ENCODE measurements at regions not wholly inside any gene's neighbourhood (a gene's known extent, or its start where the extent isn't known, plus 50 kb on each side); places are given as distances from the start of the nearest gene placed in this dataset.

DNA sequence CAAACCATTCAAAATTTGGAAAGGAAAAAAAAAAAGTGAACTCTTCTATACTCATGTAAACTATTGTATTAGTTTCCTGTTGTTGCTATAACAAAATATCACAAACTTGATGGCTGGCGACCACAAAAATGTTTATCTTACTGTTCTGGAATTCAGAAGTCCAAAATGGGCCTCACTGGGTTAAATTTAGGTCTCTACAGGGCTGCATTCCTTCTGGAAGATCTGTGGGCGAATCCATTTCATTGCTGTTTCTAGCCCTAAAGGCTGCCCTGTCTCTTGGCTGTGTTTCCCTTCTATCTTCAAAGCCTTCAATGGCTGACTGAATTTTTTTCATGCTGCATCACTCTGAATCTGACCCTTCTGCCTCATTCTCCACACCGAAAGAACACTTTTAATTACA is 105.1 kb upstream of the NAV3 start:
- intact Hi-C loops (cut with DNase I) = loop anchor here in 1 of 2 donors (1.0 kb wide), 1 partner anchor 200 kb away; no protein-coding TSS in a partner anchor

DNA sequence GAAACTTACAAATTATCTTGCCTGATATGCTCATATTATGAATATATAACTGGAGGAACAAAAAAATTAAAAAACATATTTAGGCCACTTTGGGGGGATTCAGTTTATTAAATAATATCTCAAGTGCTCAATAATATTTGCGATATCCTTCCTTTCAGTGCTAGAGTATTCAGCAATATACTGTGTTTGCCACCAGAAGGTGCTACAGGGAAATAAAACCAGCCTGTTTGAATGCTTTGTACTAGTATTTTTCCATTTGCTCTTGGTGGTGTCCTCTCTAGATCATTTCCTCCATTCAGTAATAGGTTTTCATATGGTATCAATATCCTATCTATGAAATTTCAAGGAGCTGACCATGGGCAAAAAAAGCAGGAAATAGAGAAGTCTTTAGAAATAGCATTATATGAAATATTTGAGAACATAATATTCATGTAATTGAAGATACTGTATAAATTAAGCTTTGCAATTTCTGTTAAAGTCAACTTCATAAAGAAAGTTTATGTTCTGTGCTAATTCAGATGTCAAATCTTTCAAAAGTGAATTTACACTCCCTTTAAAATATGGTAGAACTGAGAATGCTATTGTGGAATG is 106.2 kb upstream of the NAV3 start:
- ATAC-seq (peak; percentile 58 to 61), DNase-seq (no peak)
- intact Hi-C loops (cut with DNase I) = loop anchor here in 1 of 2 donors (5.0 kb wide), 1 partner anchor 203 kb away; no protein-coding TSS in a partner anchor

More for the DNA sequence above, 105.1 kb upstream of the NAV3 start:
- ATAC-seq (no peak), DNase-seq (no peak)

DNA sequence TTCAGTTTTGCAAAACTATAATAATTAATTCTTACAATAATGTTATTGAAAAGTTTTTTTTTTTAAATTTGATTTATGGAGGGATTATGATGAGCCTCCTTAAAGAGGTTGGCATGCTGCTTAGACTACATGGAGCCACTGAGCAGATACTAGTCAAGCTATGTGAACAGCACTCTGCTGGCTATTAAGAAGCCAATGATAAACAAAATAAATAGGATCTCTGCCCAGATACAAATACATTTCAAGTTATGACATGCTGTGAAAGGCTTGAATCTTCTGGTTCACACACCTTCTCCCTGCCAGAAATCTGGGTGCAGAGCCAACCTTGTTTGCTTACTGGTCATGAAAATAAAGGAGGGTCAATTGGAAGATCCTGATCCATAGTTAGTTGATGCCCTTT is 107.4 kb upstream of the NAV3 start:
- no peak for DNase-seq
- intact Hi-C loops (cut with DNase I) = loop anchor here in 1 of 2 donors (5.0 kb wide), 1 partner anchor 204 kb away; no protein-coding TSS in a partner anchor
- no peak for ATAC-seq

DNA sequence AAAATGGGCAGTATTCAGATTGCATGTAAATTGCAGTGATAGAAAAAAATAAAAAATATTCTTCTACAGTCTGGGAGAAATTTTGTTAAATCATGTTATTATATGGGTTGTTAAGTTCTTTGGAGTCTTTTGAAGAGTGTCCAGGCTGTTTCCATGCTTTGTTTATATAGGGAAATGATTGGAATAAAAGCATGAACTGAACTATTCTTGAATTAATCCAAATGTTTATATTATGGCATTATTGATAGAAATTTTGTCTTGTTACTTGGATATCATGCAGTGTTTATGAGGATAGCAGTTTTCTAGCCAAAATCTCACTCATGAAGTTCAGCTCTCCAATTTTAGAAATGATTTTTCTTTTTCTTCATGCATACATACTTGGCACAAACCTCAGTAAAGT is 108.2 kb upstream of the NAV3 start:
- intact Hi-C loops (cut with DNase I) = loop anchor here in 1 of 2 donors (5.0 kb wide), 1 partner anchor 205 kb away; no protein-coding TSS in a partner anchor
- DNase-seq (no peak), ATAC-seq (no peak)

DNA sequence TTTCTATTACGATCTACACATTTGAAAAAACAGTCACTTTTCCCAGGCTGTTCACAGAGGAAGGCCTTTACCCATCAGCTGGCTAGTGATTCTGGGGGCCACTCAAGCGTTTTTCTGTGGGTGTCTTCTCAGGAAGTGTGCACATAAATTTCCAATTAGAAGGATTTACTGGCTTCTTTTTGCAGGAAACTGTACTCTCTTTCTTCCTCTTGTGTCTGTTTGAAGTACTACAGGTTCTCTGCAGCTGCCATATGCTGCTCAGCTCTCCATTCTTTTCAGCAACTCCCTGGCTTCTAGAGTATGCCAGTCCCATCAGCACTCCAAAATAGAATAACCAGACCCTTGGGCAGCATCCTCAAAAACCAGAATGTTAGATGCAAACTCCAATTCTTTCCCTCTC is 110.4 kb upstream of the NAV3 start:
- DNase-seq (no peak), ATAC-seq (no peak)
- intact Hi-C loops (cut with DNase I) = loop anchor here in 1 of 2 donors (5.0 kb wide), 1 partner anchor 207 kb away; no protein-coding TSS in a partner anchor

DNA sequence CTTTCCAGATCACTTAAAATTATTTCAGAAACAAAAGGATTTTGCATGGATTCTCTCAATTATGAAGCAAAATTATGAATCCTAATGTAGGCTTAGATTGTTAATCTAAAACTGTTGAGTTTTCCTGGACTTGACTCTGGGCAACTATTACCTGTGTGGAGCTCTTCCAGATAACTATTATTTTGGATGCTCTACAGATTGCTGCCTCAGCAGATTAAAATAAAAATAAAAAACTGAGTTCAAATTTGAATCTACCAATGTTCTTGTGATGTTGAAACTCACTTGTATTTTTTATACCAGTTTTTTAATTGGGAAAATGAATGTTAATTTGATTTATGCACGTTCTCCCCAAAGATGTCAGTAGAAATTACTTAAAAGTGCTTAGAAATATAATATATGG is 120.5 kb upstream of the NAV3 start:
- intact Hi-C loops (cut with DNase I) = no loop called here
- ATAC-seq (no peak), DNase-seq (no peak)

DNA sequence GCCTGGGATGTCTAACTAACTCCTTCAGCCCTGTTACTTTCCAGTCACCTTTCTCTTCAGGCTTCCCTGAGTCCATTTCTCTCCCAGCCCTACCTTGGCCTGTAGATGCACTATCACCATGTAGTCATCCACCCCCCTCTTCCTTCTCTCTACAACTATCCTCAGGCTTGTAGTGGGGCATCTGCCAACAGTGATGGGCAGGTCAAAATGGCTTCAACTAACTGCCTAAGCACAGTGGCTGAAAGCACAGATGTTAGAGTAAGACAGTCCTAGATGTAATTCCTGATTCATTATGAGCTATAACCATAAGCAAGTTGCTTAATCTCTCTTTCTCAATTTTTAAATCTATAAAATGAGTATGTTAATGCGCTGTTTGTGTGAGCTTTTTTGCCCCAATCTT is 133.6 kb upstream of the NAV3 start:
- DNase-seq (no peak), ATAC-seq (no peak)
- intact Hi-C loops (cut with DNase I) = no loop called here

DNA sequence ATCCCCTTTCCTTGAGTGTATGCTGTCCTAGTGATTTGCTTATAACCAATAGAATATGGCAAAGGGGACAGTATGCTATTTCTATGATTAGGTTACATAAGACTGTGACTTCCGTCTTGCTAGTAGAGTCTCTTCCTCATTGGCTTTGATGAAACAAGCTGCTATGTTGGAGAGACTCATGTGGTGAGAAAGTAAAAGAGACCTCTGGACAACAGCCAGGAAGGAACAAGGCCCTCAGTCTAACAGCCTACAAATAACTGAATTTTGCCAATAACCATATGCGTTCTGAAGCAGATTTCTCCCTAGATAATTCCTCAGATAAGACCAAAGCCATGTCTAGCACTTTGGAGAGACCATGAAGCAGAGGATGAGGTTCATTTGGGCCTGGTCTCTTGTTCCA is 134.5 kb upstream of the NAV3 start:
- no peak for ATAC-seq
- no peak for DNase-seq
- intact Hi-C loops (cut with DNase I) = no loop called here

DNA sequence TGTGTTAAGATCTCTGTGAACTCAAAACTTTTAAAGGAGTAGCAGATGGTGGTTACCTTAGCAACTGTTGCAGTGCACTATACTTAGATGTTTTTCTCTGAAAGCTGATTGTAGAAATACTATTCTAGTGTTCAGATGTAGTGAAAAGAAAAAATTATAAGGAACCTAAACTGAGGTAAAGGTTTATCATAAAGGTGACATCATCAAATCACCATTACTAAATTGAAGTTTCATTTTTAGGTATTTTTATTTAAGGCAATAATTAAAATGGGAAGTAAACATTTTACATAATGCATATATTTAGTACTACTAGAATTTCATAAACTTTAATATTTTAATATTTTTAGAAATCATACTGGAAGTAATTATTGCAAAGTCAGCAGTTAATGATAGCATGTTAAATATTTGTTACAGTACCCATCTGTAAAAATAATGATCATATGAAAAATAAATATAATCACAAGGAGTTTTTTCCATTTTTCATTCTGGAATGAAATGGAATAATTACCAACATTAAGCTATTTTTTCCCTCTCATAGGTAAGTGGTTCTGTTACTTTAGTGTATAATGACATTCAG is 141.1 kb upstream of the NAV3 start:
- ATAC-seq (no peak), DNase-seq (no peak)
- intact Hi-C loops (cut with DNase I) = loop anchor here (10.0 kb wide), 2 partner anchors 375 to 535 kb away; no protein-coding TSS in a partner anchor

DNA sequence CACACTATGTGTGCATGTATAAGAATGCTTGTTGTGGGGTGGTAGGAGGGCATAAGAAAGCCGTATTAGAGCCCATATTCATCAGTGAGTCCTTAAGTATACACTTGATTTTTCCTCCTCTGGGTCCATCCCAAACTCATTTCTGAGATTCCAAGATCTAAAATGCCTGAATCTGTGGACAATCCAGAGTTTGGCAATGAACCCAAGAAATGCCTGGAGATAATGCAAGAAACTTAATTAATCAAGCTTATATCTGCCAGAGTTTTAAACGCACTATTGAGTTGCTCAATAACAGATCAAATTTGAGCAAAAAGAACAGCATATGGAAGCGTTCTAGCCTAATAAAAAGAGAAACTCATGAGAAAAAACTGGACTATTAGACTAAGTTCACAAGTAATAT is 143.4 kb upstream of the NAV3 start:
- DNase-seq (no peak), ATAC-seq (no peak)
- intact Hi-C loops (cut with DNase I) = loop anchor here (10.0 kb wide), 2 partner anchors 373 to 533 kb away; no protein-coding TSS in a partner anchor

DNA sequence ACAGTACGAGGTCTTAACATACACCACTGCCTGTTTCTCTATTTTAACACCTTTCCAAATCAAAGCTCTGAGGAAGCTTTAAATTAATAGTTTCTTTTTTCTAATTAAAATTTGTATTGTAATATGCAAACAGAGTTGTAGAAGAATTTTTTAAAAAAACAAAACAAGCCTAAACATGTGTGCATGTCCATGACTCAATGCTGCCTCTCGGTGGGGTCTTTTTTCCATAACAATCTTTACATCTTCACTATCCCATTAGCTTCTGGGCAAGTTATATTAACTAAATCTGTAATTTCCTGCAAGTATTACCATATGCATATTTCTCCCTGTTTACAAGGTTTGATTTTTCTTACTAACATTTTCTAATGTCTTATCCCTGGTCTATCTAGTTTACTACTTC is 143.9 kb upstream of the NAV3 start:
- DNase-seq (no peak), ATAC-seq (no peak)
- intact Hi-C loops (cut with DNase I) = loop anchor here (10.0 kb wide), 2 partner anchors 372 to 532 kb away; no protein-coding TSS in a partner anchor

DNA sequence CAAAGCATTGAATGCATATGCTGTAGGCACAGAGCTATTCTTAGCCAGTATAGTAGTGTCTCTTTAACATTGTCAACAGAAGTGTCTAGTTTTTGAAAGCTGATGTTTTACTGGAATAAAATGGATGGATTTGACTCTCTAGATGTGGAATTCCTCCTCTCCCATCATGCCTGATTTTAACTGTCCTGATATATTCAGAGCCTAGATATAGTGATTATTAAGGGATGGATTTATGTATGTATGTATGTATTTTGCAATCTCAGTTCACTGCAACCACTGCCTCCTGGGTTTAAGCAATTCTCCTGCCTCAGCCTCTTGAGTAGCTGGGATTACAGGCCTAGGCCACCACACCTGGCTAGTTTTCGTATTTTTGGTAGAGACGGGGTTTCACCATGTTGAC is 144.8 kb upstream of the NAV3 start:
- intact Hi-C loops (cut with DNase I) = loop anchor here (1.0 to 10.0 kb wide), 3 partner anchors 371 to 534 kb away; no protein-coding TSS in a partner anchor
- DNase-seq = no peak
- no peak for ATAC-seq

DNA sequence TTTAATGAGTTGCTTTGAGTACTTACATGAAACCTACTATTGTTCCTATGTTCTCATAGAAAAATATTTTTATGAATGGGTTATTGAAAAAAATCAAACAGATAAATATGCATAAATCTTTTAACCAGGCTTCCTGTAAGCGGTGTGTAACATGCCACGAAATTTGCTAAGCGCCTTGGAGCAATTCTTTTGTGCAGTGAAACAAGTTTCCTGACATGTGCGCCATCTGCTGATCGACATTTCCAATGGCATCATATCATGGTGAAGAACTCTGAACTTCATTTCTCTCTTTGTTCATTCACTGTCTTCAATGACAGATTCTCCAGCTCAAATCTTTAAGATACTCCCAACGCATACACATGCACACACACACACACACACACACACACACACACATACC is 145.6 kb upstream of the NAV3 start:
- ATAC-seq = peak; percentile 79 to 85

DNA sequence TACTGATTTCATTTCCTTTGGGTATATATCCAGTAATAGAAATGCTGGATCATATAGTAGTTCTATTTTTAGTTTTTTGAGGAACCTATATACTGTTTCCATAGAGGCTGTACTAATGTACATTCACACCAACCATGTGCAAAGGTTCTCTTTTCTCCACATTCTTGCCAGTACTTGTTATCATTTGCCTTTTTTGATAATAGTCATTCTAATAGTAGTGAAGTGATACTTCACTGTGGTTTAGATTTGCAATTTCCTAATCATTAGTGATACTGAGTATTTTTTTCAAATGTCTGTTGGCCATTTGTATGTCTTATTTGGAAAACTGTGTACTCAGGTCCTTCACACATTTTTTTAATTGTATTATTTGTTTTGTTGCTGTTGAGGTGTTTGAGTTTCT is 148.2 kb upstream of the NAV3 start:
- ATAC-seq (no peak), DNase-seq (no peak)
- intact Hi-C loops (cut with DNase I) = loop anchor here (5.0 to 10.0 kb wide), 3 partner anchors 368 to 625 kb away; no protein-coding TSS in a partner anchor

More for the DNA sequence above, 145.6 kb upstream of the NAV3 start:
- DNase-seq = peak; percentile 65
- intact Hi-C loops (cut with DNase I) = loop anchor here (1.0 to 10.0 kb wide), 3 partner anchors 370 to 533 kb away; no protein-coding TSS in a partner anchor

DNA sequence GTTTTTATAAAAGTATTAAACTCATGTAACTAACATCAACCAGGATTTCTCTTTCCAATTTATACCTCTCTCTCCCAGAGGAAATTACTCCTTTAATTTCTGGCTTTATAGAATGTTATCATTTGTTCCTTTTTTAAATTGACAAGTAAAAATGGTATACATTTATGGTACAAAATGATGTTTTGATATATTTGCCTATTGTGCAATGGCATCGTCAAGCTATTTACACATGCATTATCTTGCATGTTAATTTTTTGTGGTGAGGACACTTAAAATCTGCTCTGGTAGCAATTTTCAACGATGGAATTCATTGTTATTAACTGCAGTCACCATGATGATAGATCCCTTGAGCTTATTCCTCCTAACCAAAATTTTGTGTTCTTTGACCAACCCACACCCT is 149.0 kb upstream of the NAV3 start:
- DNase-seq (no peak), ATAC-seq (no peak)
- intact Hi-C loops (cut with DNase I) = loop anchor here (5.0 to 10.0 kb wide), 3 partner anchors 367 to 624 kb away; no protein-coding TSS in a partner anchor

DNA sequence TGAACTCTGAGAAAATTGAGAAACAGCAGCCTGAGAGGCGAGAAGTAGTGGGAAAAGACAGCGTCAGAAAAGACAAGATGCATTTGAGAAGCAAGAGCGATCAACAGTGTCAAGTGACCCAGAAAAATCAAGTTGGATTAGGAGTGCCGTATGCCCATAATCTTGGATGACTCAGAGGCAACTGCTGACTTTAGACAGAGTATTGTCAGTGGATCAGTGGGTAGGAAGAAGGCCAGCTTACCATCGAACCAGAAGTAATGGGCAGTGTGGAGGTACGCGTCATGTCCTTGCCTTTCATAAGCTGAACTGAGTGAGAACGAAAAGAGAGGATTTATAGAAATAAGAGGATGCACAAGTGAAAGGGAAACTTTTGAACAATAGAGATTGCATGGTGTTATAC is 151.0 kb upstream of the NAV3 start:
- no peak for ATAC-seq
- intact Hi-C loops (cut with DNase I) = loop anchor here (5.0 to 10.0 kb wide), 3 partner anchors 365 to 622 kb away; no protein-coding TSS in a partner anchor

DNA sequence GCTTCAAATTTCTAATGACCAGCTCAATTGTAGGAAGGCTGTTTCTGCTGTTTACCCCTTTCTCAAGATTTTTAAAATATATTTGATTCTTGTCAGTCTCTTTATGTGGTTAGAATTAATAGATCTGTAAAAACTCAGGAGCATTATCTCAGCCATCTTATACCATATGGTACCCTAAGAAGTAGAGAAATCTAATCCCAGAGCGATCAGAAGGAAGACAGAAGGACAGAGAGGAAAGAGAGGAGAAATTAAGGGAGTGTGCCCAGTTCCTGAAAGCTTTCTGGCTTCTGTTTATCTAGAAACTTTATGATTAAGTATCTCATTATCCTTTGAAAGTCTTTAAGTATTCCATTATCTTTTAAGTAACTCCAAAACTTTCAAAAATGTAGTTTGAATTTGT is 152.1 kb upstream of the NAV3 start:
- ATAC-seq (no peak), DNase-seq (no peak)
- intact Hi-C loops (cut with DNase I) = no loop called here

More for the DNA sequence above, 151.0 kb upstream of the NAV3 start:
- no peak for DNase-seq

DNA sequence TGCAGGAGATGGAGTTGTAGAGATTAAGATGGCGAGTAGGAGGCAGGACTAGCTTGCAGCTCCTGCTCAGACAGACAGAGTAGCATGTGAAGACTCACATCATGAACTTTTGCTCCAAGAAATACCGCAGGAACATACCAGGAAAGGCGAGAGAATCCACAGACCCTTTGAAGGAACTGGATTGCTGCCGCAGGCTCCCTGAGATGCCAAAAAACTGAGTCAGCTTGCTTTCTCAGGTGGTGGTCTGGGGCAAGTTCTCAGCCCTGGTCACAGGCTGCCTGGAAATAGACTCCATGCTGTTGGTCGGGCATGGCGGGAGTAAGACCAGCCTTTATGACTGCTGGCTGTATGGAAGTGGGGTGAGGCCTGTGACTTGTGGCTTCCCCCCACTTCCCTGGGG is 163.6 kb upstream of the NAV3 start:
- ATAC-seq (no peak), DNase-seq (no peak)
- intact Hi-C loops (cut with DNase I) = no loop called here

DNA sequence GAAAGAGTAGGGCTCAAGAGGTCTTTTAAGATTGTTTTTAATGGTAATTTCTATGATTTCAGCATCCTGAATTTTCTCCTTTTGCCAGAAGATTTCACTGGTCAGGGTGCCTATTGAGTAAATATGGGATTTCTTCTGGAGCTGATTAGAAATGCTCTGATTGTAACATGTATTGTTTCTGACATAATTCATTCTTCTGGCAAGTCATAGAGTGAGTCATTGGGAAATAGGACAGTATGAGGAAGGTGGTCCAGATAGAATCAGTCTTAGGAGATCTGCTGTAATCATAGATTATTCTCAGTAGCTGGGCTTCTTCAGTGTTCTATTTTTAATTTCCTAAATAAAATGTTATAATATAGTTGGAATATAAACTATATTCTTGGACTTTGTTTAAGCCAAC is 182.0 kb upstream of the NAV3 start:
- no peak for ATAC-seq
- no peak for DNase-seq
- intact Hi-C loops (cut with DNase I) = no loop called here

DNA sequence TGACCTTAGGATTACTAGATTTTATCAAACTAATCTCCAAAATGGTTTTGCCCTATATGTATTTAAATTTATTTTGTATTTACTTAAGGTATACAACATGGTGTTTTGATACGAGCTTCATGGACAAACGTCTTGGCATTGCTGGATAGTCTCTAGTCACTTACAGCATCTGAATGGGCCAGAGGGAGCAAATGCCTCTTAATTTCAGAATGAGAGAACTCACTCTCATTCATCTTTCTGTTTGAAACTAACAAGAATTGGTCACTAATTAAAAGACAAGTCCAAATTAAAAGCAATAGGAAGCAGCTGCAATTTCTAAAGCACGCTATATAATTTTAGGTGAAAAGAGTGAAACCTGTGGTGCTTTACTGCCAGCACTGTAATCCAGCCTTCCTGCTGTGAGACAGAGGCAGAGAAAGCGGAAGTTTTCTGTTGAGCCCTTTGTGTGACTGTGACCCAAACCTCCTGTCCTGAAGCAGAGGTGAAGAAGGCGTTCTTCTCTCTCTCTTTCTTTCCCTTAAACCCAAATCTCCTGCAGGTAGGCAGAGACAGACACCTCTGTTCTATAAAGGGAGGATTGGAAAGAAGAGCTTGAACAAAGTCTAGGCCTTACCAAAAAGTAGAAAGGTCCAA is 184.6 kb upstream of the NAV3 start:
- intact Hi-C loops (cut with DNase I) = no loop called here
- no peak for ATAC-seq

More for the DNA sequence above, 184.6 kb upstream of the NAV3 start:
- DNase-seq = no peak

Measured in left cardiac atrium (tissue), 4 donors.